ENCODE measurements at regions not wholly inside any gene's neighbourhood (a gene's known extent, or its start where the extent isn't known, plus 50 kb on each side); places are given as distances from the start of the nearest gene placed in this dataset.

DNA sequence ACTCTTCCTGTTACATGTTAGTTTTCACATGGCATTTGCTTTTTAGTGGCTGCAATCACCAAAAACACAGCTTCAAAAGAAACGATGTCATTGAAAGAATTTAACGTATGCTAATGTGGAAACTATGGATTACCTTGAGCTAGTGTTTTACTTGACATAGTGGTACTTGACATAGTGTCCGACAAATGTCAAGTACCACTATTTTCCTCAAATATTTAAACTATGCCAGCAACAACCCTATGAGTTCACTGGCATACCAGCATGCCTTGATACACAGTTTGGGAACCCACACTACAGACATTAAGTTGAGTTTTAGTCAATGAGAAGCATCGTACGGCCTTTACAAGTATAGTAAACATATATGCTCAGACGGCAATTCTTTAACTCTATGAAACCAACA, 560.3 kb downstream of the GALC start:
- Histone ChIP-seq H3K36me3 (ENCODE audit: insufficient read depth, low read length) (no peaks in the 10 kb centered on the region), H3K4me3 (ENCODE audit: insufficient read depth, low read length) (no peak overlapping the region), H2AFZ (ENCODE audit: low read length) (no peak overlapping the region), H3K27me3 (ENCODE audit: insufficient read depth, low read length) (no peaks in the 10 kb centered on the region), H3K4me1 (ENCODE audit: insufficient read depth, low read length) (no peaks in the 10 kb centered on the region), H3K4me2 (ENCODE audit: insufficient read depth, low read length) (no peak overlapping the region), H4K20me1 (ENCODE audit: insufficient read depth, low read length) (no peaks in the 10 kb centered on the region), H3K27ac (ENCODE audit: low read depth, low read length) (no peak overlapping the region), H3K9me3 (ENCODE audit: low read depth, low read length) (no peaks in the 10 kb centered on the region), H3K79me2 (ENCODE audit: insufficient read depth, low read length) (no peaks in the 10 kb centered on the region)
- TF ChIP-seq, protein P1, sequence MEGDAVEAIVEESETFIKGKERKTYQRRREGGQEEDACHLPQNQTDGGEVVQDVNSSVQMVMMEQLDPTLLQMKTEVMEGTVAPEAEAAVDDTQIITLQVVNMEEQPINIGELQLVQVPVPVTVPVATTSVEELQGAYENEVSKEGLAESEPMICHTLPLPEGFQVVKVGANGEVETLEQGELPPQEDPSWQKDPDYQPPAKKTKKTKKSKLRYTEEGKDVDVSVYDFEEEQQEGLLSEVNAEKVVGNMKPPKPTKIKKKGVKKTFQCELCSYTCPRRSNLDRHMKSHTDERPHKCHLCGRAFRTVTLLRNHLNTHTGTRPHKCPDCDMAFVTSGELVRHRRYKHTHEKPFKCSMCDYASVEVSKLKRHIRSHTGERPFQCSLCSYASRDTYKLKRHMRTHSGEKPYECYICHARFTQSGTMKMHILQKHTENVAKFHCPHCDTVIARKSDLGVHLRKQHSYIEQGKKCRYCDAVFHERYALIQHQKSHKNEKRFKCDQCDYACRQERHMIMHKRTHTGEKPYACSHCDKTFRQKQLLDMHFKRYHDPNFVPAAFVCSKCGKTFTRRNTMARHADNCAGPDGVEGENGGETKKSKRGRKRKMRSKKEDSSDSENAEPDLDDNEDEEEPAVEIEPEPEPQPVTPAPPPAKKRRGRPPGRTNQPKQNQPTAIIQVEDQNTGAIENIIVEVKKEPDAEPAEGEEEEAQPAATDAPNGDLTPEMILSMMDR (IDR thresholded peaks at IDR 0.05; ENCODE audit: extremely low read depth, low read depth, low read length), result no peak
- no peak for DNase-seq (ENCODE audit: insufficient read length, low spot score, missing footprints)

DNA sequence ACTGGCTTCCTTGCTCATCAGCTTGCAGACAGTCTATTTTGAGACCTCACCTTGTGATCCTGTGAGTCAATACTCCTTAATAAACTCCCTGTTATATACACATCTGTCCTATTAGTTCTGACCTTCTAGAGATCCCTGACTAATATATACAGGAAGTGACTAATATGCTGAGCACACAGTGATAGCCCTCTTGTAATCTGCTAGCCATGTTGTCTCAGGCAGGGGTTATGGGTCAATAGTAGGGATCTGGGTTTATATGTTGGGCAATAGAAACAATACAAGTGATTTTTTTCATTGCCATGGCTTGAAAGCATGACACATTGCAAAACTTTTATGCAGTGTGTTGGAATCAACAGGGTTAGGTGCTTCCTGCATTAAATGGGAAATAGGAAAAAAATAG, 562.2 kb downstream of the GALC start:
- H3K27me3 ChIP-seq (ENCODE audit: insufficient read depth, low read length), result no peaks in the 10 kb centered on the region
- no peak overlapping the region for H3K4me3 ChIP-seq (ENCODE audit: insufficient read depth, low read length)
- no peak for DNase-seq (ENCODE audit: insufficient read length, low spot score, missing footprints)
- H4K20me1 ChIP-seq (ENCODE audit: insufficient read depth, low read length), result no peaks in the 10 kb centered on the region
- TF ChIP-seq, protein P1 (IDR thresholded peaks at IDR 0.05; ENCODE audit: extremely low read depth, low read depth, low read length), result no peak
- H2AFZ ChIP-seq (ENCODE audit: low read length), result no peak overlapping the region
- H3K4me2 ChIP-seq (ENCODE audit: insufficient read depth, low read length), result no peak overlapping the region
- no peaks in the 10 kb centered on the region for H3K79me2 ChIP-seq (ENCODE audit: insufficient read depth, low read length)
- no peaks in the 10 kb centered on the region for H3K4me1 ChIP-seq (ENCODE audit: insufficient read depth, low read length)
- H3K9me3 ChIP-seq (ENCODE audit: low read depth, low read length), result no peaks in the 10 kb centered on the region
- H3K36me3 ChIP-seq (ENCODE audit: insufficient read depth, low read length), result no peaks in the 10 kb centered on the region
- no peak overlapping the region for H3K27ac ChIP-seq (ENCODE audit: low read depth, low read length)

DNA sequence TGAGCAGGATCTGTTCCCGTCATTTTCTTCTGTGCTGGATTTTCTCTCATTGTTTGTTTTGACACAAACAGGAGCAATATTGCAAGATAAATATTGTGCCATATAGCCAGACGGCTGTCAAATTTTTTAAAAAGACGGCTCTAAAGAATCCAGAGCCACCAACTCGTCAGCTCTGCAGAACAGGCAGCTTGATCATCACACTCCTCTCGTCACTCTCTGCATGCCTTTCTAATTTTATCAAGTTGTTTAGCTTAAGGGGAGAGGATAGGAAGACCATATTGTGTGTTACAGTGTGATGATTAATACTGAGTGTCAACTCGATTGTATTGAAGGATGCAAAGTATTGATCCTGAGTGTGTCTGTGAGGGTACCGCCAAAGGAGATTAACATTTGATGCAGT, 562.8 kb downstream of the GALC start:
- no peaks in the 10 kb centered on the region for H3K4me1 ChIP-seq (ENCODE audit: insufficient read depth, low read length)
- H3K27me3 ChIP-seq (ENCODE audit: insufficient read depth, low read length), result no peaks in the 10 kb centered on the region
- no peak for DNase-seq (ENCODE audit: insufficient read length, low spot score, missing footprints)
- TF ChIP-seq, protein P1 (IDR thresholded peaks at IDR 0.05; ENCODE audit: extremely low read depth, low read depth, low read length), result no peak
- H3K79me2 ChIP-seq (ENCODE audit: insufficient read depth, low read length), result no peaks in the 10 kb centered on the region
- H3K4me3 ChIP-seq (ENCODE audit: insufficient read depth, low read length), result no peak overlapping the region
- H3K36me3 ChIP-seq (ENCODE audit: insufficient read depth, low read length), result no peaks in the 10 kb centered on the region
- no peak overlapping the region for H2AFZ ChIP-seq (ENCODE audit: low read length)
- no peaks in the 10 kb centered on the region for H3K9me3 ChIP-seq (ENCODE audit: low read depth, low read length)
- no peaks in the 10 kb centered on the region for H4K20me1 ChIP-seq (ENCODE audit: insufficient read depth, low read length)
- H3K4me2 ChIP-seq (ENCODE audit: insufficient read depth, low read length), result no peak overlapping the region
- no peak overlapping the region for H3K27ac ChIP-seq (ENCODE audit: low read depth, low read length)

DNA sequence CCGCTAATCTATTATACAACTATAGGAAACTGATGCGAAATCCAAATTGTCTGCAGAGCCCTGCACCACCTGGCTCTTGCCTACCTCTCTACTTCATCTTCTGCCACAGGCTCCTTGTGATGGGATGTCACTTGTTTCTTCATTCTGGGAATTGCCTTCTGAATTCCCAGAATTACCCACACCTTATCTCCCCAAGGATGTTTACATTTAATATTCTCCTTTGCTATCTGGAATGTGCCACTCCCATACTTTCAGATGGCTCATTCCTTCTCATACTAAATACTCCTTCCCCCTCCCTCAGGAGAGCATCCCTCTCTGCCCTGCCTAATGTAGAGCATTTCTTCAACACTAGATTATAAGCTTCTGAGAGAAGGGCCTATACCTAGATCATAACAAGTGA, 573.1 kb downstream of the GALC start:
- Histone ChIP-seq H4K20me1 (ENCODE audit: insufficient read depth, low read length) (no peaks in the 10 kb centered on the region), H2AFZ (ENCODE audit: low read length) (no peak overlapping the region), H3K9me3 (ENCODE audit: low read depth, low read length) (peaks cover 3% of the 10 kb centered on the region), H3K4me2 (ENCODE audit: insufficient read depth, low read length) (no peak overlapping the region), H3K36me3 (ENCODE audit: insufficient read depth, low read length) (no peaks in the 10 kb centered on the region), H3K4me1 (ENCODE audit: insufficient read depth, low read length) (no peaks in the 10 kb centered on the region), H3K79me2 (ENCODE audit: insufficient read depth, low read length) (no peaks in the 10 kb centered on the region), H3K4me3 (ENCODE audit: insufficient read depth, low read length) (no peak overlapping the region), H3K27me3 (ENCODE audit: insufficient read depth, low read length) (no peaks in the 10 kb centered on the region), H3K27ac (ENCODE audit: low read depth, low read length) (no peak overlapping the region)
- TF ChIP-seq, protein P1 (IDR thresholded peaks at IDR 0.05; ENCODE audit: extremely low read depth, low read depth, low read length), result no peak
- no peak for DNase-seq (ENCODE audit: insufficient read length, low spot score, missing footprints)
